Liver (tissue), 3 donors: ENCODE measurements at regions not wholly inside any gene's neighbourhood (a gene's known extent, or its start where the extent isn't known, plus 50 kb on each side); places are given as distances from the start of the nearest gene placed in this dataset.

Experiments
- ATF3 ChIP-seq: IDR thresholded peaks from 2 replicates; pipeline ENCODE4 v1.6.1; 2016; ENCODE audit warnings: antibody characterized with exemption
- CTCF ChIP-seq: fragments of 150-350 bp; IDR thresholded peaks from 2 replicates; pipeline ENCODE4 v1.5.1; 2017; ENCODE audit warnings: improper control_type of control experiment, low read depth, low read length; ENCODE audit not compliant: missing input control
- EGR1 ChIP-seq, 2 donors: IDR thresholded peaks; 2 replicates each; pipeline ENCODE4 v1.6.1; 2016 to 2018; ENCODE audit warnings: antibody characterized with exemption in 2 of 2, low read depth in 2 of 2
- FOXA1 ChIP-seq: IDR thresholded peaks from 2 replicates; pipeline ENCODE4 v1.6.1; 2016; ENCODE audit warnings: antibody characterized with exemption
- GABPA ChIP-seq, 2 donors: IDR thresholded peaks in 1 of 2; conservative IDR thresholded peaks in 1 of 2; 2 replicates each; pipeline ENCODE4 v1.6.1; 2016; ENCODE audit warnings: antibody characterized with exemption in 2 of 2, mild to moderate bottlenecking in 1 of 2, moderate library complexity in 1 of 2
- MAX ChIP-seq: IDR thresholded peaks from 2 replicates; pipeline ENCODE4 v1.6.1; 2016; ENCODE audit warnings: antibody characterized with exemption
- NR2F2 ChIP-seq: IDR thresholded peaks from 2 replicates; pipeline ENCODE4 v1.6.1; 2016; ENCODE audit warnings: antibody characterized with exemption
- RAD21 ChIP-seq, 2 donors: IDR thresholded peaks; 2 replicates each; pipeline ENCODE4 v1.6.1; 2016; ENCODE audit warnings: antibody characterized with exemption in 2 of 2, mild to moderate bottlenecking in 2 of 2
- REST ChIP-seq: IDR thresholded peaks from 2 replicates; pipeline ENCODE4 v1.6.1; 2016; ENCODE audit warnings: antibody characterized with exemption, mild to moderate bottlenecking
- SP1 ChIP-seq: IDR thresholded peaks from 2 replicates; pipeline ENCODE4 v1.6.1; 2018; ENCODE audit warnings: antibody characterized with exemption, mild to moderate bottlenecking
- TAF1 ChIP-seq: conservative IDR thresholded peaks from 2 replicates; pipeline ENCODE4 v1.6.1; 2016; ENCODE audit warnings: antibody characterized with exemption, mild to moderate bottlenecking
- YY1 ChIP-seq: IDR thresholded peaks from 2 replicates; pipeline ENCODE4 v1.6.1; 2016; ENCODE audit warnings: antibody characterized with exemption, mild to moderate bottlenecking
- ZBTB33 ChIP-seq: IDR thresholded peaks from 2 replicates; pipeline ENCODE4 v1.6.1; 2016; ENCODE audit warnings: antibody characterized with exemption
- donor health status: healthy.
- donor health status: healthy.

- no peak for TF ChIP-seq CTCF
- TF ChIP-seq NR2F2, result peak; percentile 51
- TF ChIP-seq RAD21 (IDR thresholded peaks at IDR 0.05), result no peak
- no peak for TF ChIP-seq TAF1
- TF ChIP-seq SP1, result no peak
- no peak for TF ChIP-seq ATF3
- no peak for TF ChIP-seq YY1
- TF ChIP-seq FOXA1, result no peak
- no peak for TF ChIP-seq MAX
- no peak for TF ChIP-seq GABPA (IDR thresholded peaks at IDR 0.05 in 1 of 2, conservative IDR thresholded peaks at IDR 0.05 in 1 of 2)
- TF ChIP-seq EGR1 (IDR thresholded peaks at IDR 0.05; ENCODE audit: low read depth in 2 of 2), result no peak
- TF ChIP-seq ZBTB33, result no peak
- no peak for TF ChIP-seq REST
Measured at GRCh38 chr16:86195863-86196630, 297.1 kb downstream of the IRF8 start.
